Progenitor cell of endocrine pancreas (in vitro differentiated cells): ENCODE measurements at regions not wholly inside any gene's neighbourhood (a gene's known extent, or its start where the extent isn't known, plus 50 kb on each side); places are given as distances from the start of the nearest gene placed in this dataset.

Experiments used
- DNase-seq: peaks from one replicate; pipeline ENCODE4 v3.0.0; 2021; ENCODE audit warnings: low spot score; ENCODE audit not compliant: unreplicated experiment
- H3K27ac Mint-ChIP-seq: 2 replicates; pipeline ENCODE4 v1.8.0; 2021; ENCODE audit warnings: mild to moderate bottlenecking, moderate library complexity, mixed read lengths
- H3K27me3 Mint-ChIP-seq: 2 replicates; pipeline ENCODE4 v1.8.0; 2021; ENCODE audit warnings: mixed read lengths
- H3K36me3 Mint-ChIP-seq: 2 replicates; pipeline ENCODE4 v1.8.0; 2022; ENCODE audit warnings: mixed read lengths; ENCODE audit not compliant: insufficient read depth
- H3K4me1 Mint-ChIP-seq: 2 replicates; pipeline ENCODE4 v1.8.0; 2021; ENCODE audit warnings: low read depth, mixed read lengths
- H3K4me3 Mint-ChIP-seq: 2 replicates; pipeline ENCODE4 v1.8.0; 2021; ENCODE audit warnings: low read depth, mild to moderate bottlenecking, moderate library complexity, mixed read lengths
- H3K9me3 Mint-ChIP-seq: 2 replicates; pipeline ENCODE4 v1.8.0; 2021; ENCODE audit warnings: low read depth, mixed read lengths
- TF ChIP-seq, protein P1 (sequence below): fragments of 200-600 bp; sonication (generic); IDR thresholded peaks from one replicate; pipeline ENCODE4 v1.5.0; 2021; ENCODE audit warnings: antibody characterized with exemption, mild to moderate bottlenecking; ENCODE audit not compliant: unreplicated experiment

DNA sequence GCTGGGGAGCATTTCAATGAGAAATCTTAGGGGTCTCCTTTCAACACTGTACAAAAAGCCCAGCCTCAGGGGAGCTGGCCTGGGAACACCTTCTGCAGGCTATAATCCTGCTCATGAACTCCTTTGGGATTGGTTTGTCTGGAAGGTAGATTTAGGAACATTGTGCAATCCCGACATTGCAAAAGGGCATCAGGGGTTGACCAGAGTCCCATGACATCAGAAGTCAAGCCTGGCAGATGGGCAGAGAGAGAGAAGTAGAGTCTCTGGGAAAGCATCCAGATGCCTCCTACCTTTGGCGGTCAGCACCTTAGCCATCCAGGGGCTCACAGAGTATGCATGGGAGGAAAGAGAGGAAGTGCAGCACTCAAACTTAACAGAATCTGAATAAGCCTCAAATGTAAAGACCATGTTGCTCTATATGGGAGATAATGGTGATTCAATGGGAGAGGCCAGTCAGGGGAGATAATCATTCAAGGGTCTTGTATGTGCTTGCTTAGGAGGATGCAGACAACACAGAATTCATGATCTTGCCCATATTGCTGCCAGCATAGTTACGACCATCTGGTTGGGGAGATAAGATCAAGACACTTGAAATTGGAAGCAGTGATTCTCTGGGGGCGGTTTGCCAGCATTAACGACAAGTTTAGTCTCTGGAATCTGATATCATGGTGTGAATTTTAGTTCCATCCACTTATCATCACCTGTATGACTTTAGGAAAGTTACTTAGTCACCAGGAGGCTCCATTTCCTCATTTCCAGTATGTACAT lies 58.3 kb upstream of the UPP2 start:
- H3K9me3 Mint-ChIP-seq = no peaks in the 10 kb centered on the region
- no peak overlapping the region for H3K27ac Mint-ChIP-seq
- H3K4me3 Mint-ChIP-seq = no peak overlapping the region

DNA sequence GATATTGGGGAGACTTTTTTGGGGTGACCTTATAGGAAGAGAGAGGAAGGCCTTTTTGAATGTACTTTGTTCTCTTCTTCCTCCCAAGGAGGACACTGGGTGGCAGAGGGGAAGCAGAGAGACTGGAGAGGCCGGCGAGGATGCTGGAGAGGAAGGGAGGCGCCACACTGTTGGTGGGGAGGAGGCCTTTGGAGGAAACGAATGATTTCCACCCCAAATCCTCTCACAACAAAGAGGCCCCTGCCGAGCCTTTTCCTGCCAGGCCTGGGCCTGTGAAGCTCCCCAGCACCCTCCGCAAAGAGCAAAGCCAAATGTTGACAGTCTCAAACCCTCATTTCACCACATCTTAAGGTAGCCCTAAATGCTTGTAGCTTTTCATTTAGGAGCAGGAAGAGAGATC lies 59.0 kb upstream of the UPP2 start:
- no peak for DNase-seq
- Mint-ChIP-seq H3K27ac (peak overlapping the region; percentile 68), H3K4me3 (no peak overlapping the region), H3K4me1 (no peaks in the 10 kb centered on the region), H3K9me3 (no peaks in the 10 kb centered on the region), H3K27me3 (peaks cover 2% of the 10 kb centered on the region), H3K36me3 (no peaks in the 10 kb centered on the region)
- TF ChIP-seq, protein P1, sequence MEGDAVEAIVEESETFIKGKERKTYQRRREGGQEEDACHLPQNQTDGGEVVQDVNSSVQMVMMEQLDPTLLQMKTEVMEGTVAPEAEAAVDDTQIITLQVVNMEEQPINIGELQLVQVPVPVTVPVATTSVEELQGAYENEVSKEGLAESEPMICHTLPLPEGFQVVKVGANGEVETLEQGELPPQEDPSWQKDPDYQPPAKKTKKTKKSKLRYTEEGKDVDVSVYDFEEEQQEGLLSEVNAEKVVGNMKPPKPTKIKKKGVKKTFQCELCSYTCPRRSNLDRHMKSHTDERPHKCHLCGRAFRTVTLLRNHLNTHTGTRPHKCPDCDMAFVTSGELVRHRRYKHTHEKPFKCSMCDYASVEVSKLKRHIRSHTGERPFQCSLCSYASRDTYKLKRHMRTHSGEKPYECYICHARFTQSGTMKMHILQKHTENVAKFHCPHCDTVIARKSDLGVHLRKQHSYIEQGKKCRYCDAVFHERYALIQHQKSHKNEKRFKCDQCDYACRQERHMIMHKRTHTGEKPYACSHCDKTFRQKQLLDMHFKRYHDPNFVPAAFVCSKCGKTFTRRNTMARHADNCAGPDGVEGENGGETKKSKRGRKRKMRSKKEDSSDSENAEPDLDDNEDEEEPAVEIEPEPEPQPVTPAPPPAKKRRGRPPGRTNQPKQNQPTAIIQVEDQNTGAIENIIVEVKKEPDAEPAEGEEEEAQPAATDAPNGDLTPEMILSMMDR = no peak

More for the DNA sequence above, 58.3 kb upstream of the UPP2 start:
- Mint-ChIP-seq H3K27me3 (peaks cover 6% of the 10 kb centered on the region), H3K4me1 (no peaks in the 10 kb centered on the region), H3K36me3 (no peaks in the 10 kb centered on the region)
- TF ChIP-seq, protein P1 = no peak
- no peak for DNase-seq

DNA sequence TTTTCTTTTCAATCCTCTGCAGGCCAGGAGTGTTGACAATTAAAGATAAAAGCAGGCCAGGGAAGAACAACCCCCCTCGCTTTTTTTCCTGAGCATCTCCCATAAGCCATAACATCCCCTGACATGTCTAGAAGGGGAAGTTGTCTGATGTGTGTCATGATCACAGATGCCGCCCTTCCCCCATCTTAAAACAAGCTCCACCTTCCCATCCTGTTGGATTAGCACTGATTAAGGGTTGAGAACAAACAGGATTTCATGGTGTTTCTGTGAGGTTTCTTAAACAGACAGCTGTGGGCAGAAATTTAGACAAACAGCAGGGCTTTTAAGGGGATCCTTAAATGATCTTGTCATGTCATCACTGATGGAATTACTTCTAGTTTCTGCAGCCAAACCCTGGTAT lies 59.4 kb upstream of the UPP2 start:
- H3K4me1 Mint-ChIP-seq = no peaks in the 10 kb centered on the region
- TF ChIP-seq, protein P1 = no peak
- H3K4me3 Mint-ChIP-seq = no peak overlapping the region
- peak overlapping the region; percentile 68 for H3K27ac Mint-ChIP-seq
- H3K9me3 Mint-ChIP-seq = no peaks in the 10 kb centered on the region
- H3K27me3 Mint-ChIP-seq = peaks cover 2% of the 10 kb centered on the region
- DNase-seq = no peak
- no peaks in the 10 kb centered on the region for H3K36me3 Mint-ChIP-seq

DNA sequence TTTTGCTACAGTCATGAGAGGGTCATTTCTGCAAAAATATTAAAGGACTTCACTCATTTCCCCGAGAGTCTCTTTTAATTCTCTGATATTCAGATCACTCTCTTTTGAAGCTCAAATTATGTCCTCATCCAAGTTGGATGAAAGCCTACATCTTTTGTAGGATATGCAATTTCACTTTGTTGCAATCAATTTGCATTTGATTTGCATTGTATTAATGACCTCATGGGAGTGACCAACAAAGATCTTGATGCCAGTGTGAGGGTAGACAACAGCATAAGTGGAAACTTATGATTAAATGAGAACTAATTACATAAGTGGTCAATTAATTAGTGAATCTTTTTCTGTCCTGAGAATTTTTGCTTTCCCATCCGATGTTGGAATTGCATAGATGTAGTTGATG lies 60.3 kb upstream of the UPP2 start:
- H3K36me3 Mint-ChIP-seq = no peaks in the 10 kb centered on the region
- H3K4me3 Mint-ChIP-seq = no peak overlapping the region
- no peak overlapping the region for H3K27ac Mint-ChIP-seq
- peaks cover 2% of the 10 kb centered on the region for H3K27me3 Mint-ChIP-seq
- no peaks in the 10 kb centered on the region for H3K9me3 Mint-ChIP-seq
- DNase-seq = no peak
- no peaks in the 10 kb centered on the region for H3K4me1 Mint-ChIP-seq
- TF ChIP-seq, protein P1 = no peak

DNA sequence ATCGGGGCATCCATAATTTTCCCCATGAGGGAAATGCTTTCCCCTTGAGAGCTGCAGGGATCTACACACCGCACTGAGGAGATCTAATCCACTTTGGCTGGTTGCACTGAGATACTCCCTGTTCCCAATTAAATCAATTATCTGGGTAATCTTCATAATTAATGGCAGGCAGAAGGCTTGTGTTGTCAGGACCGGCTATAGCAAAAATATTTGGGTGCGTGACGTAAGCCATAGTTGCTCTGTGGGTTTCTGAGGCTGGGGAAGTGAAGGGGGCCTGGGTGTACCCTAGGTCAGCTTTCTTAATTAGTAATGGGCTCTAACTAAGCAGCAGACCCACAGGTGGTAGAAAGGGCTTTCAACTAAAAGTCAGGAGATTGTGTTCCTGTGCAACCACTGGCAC lies 62.8 kb upstream of the UPP2 start:
- peaks cover 8% of the 10 kb centered on the region for H3K27me3 Mint-ChIP-seq
- TF ChIP-seq, protein P1 = no peak
- no peak overlapping the region for H3K27ac Mint-ChIP-seq
- no peaks in the 10 kb centered on the region for H3K36me3 Mint-ChIP-seq
- no peaks in the 10 kb centered on the region for H3K9me3 Mint-ChIP-seq
- no peak overlapping the region for H3K4me3 Mint-ChIP-seq
- DNase-seq = no peak
- H3K4me1 Mint-ChIP-seq = no peaks in the 10 kb centered on the region
